D341Med (cell line): ENCODE measurements at regions not wholly inside any gene's neighbourhood (a gene's known extent, or its start where the extent isn't known, plus 50 kb on each side); places are given as distances from the start of the nearest gene placed in this dataset.

Source experiments
- DNase-seq: peaks from one replicate; pipeline ENCODE4 v3.0.0; 2012; ENCODE audit warnings: low spot score

DNA sequence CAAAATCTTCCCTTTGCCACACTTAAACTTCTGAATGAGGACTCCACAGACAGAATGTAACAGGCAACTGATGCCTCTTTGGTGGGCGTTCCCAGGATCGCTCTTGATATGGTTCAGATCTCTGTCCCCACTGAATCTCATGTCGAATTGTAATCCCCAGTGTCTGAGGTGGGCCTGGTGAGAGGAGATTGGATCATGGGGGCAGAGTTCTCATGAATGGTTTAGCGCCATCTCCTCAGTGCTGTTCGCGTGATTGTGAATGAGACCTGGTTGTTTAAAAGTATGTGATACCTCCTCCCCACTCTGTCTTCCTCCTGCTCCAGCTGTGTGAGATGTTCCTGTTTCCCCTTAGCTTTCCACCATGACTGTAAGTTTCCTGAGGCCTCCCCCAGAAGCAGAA lies 111.1 kb upstream of the SLC66A3 start:
- no peak for DNase-seq

DNA sequence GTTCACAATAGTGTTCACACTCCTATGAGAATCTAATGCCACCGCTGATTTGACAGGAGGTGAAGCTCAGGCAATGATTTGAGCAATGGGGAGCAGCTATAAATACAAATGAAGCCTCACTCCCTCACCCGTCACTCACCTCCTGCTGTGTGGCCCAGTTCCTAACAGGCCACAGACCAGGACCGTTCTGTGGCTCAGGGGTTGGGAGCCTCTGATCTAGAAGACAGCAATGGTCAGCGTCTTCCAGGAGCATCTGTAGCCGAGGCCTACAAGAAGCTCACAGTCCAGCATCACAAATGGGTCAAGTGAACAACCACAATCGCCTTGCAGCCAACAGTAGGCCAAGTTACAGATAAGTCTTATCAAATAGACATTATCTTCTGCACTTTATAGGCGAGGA lies 110.0 kb upstream of the SLC66A3 start:
- no peak for DNase-seq

DNA sequence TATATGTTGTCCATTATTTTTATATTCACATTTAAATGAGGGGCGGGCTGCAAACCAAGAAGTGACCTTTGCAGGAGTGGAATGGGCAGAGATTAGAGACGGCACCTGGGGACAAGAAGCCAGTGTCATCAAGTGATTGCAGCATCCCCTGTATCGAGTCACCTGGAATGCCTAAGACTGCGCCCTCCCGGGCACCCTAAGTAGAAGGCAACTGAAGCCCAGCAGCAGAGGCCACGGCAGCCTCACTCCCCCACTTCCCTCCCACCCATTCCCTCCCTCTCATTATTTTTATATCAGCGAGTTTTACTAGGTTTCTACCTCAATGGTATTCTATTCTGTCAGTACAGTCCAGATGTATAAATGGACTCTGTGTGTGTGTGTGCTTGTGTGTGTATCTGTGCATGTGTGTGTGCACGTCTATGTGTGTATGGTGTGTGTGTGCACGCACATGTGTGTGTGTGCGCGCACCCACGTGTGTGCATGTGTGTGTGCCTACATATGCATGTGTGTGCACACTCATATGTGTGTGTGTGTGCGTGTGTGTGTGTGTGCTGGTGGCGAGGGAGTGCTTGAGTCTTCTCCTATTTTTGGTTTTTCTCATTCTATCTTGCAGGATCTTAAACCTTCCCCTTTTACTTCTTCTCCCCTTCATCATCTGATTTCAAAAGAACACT lies 106.8 kb upstream of the SLC66A3 start:
- DNase-seq: no peak

DNA sequence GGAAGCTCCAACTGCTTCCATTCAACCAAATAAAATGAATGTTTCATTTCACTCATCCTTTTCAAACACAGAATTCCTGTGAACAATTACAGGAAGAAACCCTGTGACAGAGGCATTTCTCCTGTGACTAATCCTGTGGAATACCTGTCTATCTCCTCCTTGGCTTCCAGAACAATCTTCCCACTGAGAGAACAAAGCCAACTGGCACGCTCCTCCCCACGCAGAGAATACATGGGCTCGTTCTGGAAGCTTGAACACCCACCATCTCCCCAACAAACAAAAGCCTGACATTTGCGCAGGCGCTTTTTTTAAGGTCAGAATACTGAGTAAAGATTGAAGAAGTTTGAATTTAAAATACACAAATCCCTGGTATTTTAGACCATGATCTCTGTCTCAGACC lies 104.7 kb upstream of the SLC66A3 start:
- DNase-seq: no peak

DNA sequence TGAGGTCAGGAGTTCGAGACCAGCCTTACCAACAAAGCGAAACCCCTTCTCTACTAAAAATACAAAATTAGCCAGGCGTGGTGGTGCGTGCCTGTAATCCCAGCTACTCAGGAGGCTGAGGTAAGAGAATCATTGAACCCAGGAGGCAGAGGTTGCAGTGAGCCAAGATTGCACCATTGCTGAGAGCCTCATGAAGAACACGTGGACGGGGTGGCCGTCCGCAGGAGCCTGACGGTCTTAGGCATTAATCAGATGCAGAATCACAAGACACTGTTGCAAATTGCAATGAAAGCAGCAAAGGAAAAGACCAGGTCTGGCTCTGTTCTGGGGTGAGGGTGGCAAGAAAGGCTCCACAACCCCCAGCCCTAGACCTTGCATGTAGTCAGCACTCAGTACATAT lies 104.0 kb upstream of the SLC66A3 start:
- no peak for DNase-seq

DNA sequence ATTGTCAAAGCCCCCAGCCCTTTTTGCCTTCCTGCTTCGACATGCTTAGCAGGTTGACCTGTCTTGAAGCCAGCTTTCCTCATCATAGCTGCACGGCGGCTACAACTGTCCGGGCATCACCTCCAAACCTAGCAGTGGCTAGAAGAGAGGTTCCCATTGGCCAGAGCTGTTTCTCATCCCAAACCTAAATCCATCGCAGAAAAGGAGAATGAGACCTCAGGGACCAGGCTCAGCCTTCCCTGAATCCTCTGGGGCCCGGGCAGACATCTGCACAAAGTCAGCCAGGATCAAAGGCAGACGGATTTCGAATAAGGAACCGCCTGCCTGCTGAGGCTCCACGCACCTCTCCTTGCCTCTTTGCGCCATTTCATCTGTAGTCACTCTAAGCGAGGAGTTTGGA lies 101.7 kb upstream of the SLC66A3 start:
- no peak for DNase-seq

DNA sequence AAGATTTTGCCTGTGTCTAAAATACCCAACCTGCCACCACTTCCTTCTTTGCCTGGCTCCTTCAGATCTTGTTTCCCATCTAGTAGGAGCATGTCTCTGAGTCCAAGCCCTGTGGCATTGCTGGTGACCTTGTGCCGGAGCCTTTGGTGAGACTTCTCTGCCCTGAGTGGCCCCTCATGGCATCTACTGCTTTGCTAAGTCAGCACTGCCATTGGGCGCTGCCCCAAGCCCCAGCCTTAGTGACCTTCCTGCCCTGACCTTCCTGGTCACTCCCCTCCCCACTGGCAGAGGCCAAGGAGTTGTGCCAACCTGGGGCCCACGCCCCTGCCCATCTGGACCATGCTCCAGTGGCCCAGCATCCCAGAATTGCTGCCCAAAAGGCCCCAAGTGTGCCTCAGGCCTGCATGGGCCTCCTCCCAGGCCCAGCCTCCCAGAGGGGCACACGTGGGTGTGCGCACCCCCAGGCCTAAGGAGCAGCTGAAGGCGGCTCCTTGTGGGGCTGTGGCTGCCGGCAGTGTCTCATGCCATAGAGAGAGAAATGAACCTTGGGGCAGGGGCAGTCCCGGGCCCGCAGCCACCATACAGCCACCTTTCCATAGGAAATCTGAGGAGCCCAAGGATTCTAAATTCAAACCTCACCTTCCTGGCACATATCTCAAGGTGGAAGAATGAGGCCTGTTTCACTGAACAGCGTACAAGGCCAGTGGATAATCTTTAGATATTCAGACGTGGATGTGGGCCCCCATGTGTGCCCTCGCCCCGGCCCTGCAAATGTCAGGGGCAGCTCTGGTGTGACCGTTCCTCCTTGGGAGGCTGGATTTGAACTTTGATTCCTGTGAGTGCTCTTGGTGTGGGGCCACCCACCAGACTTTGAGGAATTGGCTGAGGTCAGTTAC lies 100.2 kb upstream of the SLC66A3 start:
- no peak for DNase-seq

DNA sequence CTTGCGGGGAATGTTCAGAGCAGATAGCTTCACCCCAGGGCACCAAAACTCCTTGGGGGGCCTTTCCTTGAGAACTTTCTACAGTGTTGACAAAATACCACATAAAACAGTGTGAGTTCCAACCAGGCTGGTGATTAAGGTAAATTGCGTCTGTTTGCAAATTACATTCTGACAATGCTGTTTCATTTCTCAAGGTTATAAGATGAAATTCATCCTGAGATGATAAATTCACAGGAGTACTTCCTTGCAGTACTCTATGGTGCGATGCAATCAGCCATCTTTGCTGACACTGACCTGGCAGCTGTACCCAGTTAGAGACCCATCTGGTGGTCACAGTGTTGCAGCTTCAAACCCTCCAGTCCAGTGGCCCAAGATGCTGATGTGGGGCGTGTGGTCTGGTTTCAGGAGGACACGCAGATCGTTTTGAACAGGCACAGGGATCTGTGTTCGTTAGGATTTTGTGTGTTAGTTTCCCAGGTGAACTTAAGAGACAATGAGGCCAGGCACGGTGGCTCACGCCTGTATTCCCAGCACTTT lies 99.5 kb upstream of the SLC66A3 start:
- no peak for DNase-seq

DNA sequence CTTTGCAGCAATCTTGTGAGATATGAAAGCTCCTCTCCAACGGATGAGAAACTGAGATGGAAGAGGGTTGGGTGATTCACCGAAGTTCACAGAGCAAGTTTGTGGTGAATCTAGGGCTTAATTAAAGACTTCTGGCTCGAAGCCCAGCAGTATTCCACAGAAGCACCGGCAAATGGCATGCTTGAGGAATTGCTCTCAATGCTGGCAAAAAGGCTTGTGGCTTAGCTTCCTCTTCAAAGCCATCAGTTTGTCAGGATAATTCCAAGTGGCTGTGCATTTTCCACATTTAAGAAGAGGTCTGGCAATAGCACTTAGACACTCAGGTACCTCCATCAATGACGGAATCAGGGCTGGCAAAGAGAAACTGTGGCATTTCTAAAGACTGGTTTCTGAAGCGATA lies 98.7 kb upstream of the SLC66A3 start:
- DNase-seq: no peak

DNA sequence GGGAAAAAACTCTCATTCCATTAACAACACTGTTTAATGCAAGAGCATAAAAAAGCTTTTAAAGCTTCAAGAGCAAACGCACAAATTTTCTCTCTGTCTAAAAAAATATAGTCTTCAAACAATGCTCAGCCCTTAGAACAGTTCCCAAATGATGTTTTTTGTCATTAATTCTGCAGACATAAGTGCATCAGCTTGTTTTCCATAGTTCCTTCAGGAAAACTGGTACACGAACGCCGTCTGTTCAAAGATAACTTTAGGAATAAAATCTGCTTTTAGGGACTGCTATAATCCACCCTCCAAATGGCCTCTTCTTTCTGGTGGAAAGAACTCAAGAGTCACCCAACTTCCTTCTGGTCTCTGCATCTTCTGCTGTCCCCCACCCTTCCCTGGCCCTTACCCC lies 98.2 kb upstream of the SLC66A3 start:
- DNase-seq: no peak

DNA sequence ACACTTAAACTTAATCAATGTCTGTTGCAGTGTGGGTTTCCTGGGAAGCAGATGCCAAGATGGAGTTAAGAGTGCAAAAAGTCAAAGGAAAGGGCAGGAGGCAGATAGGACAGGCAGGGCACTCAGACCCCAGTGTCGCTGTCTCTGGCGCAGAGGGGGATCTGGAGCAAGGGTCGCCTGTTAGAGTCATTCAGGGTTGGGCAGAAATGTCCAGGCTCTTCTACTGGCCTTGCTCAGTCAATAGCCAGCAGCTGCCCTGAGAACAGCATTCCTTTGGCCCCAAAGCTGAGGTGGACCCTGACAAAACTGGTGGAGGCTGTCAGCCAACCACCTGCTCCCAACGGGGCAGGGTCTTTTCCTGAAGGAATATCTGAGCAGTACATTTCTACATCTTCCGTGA lies 97.1 kb upstream of the SLC66A3 start:
- DNase-seq: no peak

DNA sequence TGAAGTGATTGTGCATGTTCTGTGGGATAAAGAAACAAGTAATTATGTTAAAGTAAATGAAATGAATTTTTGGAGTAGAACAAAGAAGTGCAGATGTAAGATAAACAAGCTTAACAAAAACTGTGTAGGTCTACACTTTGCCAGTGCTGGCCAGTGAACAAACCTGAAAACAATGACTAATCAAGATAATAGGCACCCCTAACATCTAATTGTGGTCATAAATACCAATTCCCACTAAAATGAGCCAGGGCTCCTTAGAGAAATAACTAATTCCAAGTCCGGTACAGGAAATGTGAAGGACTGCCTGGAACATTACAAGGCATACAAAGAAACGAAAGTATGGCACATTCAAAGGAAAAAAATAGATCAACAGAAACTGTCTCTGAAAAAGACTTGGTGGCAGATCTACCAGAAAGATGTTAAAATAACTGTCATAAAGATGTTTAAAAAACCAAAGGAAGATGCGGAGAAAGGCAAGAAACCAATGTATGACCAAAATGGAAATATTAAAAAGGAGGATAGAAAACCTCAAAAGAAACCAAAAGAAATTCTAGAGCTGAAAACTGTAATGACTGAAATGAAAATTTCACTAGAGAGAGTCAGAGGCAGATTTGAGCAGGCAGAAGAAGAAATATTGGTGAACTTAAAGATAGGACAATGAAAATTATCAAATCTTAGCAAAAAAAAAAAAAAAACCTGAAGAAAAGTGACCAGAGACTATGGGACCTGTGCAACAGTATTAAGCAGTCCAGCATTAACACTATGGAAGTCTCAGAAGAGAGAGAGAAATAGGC lies 94.7 kb upstream of the SLC66A3 start:
- no peak for DNase-seq

DNA sequence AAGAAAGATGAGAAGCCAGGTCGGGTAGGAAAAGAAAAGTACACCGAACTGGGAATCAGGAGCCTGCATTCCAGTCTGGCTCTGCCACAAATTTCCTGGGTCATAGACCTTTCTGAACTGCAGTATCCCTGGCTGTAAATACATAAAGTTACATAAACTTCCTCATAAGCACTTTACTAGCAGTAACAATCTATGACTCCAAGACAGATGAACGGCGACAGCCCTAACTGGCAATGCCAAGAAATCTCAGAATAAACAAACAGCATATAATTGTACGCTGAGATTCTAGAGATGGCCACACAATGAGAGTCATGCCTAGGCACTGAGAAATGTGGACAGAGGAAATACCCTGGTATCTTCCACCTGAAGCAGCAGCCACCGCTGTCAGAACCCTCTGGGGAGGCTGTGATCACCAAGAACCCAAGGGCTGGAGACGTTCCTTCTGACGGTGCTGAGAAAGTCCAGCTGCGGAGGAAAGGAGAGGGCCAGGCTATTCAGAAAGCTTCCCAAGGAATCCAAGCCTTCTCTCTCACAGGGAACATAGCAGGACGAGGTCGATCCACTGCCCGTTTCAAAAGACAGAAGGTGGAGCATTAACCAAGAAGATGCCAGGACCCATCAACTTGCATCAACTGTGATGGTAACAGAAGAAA lies 89.3 kb upstream of the SLC66A3 start:
- no peak for DNase-seq

DNA sequence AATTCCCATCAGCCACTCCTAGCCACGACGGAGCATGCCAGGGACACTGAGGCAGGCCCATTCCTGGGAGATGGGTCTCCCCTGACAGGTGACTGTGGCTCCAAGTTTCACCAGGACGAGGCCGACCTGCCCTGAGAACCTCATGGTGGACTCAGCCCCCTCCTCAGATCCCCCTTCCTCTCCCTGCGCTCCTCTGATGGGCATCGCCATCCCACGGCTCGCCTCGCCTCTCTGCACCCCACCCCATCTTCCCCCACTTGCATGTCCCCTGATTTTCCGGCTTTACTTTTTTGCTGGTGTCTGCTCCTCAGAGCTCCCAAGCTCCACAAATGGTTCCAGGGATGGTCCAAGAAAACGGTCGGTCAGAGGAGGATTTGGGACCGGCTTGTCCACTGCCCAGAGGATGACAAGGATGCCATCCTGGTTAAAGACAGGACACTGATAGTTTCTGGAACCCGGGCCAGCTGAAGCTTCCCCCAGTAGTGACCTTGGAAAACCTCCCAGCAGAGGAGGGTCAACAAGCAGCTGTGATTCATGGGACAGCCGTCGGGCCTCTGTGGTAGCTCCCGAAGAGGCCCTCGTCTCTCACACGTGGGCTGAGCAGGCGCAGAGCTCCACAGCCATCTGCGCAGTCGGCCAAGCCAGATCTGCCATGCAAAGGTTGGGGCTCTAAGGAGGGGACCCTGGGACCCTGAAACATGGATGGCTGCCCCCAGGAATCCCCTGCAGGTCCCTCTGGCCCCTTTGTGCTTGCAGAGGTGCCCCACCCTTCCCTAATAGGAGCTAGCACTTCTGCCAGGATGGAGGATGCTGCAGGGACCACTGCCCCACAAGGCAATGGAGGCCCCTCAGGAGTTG lies 87.8 kb upstream of the SLC66A3 start:
- no peak for DNase-seq

DNA sequence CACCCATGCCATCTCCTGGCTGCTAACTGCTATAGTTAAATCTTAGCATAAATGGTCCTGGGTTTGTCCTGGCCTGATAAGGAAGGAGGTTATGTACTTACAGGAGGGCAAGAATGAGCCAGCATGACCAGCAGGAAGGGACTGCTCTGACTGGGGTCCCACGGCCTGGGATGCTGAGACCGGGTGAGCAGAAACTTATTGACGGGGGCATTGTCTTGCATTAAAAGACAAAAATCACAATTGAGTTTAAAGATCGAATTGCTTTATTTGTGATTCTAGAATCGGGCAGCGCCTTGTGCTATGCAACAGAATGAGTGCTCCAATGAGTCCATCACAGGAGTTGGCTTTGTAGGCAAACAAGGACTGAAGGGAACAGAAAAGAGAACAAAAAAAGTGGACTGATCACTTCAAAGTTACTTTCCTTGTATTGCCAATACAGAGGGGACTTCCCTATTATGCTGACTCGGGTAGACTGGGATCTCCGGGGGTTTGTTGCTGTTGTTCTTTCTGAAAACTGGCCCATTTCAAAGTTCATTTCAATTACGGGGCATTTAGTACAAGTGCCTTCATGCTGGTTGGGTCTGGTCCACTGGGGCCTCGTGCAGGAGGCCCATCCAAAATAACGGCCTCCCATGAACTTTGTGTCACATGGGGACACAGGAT lies 87.1 kb upstream of the SLC66A3 start:
- no peak for DNase-seq

DNA sequence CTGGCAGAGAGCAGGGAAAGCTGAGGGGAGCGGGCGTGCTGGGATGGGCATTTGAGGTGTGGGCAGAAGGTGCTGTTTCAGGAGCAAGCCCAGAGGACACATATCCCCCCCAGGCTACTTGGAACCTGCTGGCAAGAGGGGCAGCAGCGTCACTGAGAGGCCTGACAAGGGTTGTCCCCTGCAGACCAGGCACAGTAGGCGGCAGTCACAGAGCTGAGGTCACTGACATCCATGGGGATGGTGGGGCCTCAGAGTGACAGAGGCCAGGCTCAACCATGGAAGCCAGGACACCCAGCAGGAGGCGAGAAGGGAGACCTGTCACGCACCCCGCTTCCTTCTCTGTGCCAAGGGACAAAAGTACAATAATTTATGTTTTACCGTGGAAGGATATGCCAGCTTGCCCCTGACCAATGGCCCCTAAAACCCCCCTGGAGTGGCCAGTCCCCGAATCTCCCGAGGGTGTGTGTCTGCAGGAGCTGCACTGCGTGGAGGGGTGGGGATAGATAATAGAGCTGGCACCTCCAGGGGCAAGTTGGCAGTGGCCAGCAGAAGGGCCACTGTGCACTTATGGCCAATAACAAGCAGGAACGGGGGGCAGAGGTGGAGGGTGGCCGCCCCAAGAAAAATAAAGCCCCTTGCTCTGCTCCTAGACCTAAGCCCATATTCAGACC lies 86.3 kb upstream of the SLC66A3 start:
- DNase-seq: no peak

DNA sequence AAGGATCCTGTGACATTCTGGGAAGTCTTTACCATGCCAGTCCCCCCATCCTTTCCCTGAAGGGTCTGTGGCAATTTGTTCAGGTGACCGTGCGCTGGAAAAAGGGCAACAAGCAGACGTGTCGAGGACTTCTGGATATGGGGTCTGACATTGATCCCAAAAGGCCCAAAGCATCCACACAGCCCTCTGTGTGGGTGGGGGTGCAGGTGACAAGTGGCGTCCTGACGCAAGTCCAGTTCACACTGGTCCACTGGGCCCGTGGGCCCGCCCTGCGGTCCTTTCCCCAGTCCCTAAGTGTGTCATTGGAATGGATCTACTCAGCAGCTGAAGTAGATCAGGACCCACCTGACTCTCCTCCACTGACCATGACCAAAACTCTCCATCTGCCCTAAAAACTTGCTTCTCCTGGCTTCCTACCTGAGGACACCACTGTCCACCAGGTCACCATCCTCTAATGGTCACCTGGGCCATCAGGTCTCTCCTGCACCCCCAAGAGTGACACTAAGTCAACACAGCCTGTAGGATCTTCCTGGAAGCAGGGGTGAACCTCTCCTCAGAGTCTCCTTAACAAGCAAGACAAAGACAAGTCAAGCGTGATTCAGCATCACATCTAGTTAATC lies 85.6 kb upstream of the SLC66A3 start:
- DNase-seq: no peak

DNA sequence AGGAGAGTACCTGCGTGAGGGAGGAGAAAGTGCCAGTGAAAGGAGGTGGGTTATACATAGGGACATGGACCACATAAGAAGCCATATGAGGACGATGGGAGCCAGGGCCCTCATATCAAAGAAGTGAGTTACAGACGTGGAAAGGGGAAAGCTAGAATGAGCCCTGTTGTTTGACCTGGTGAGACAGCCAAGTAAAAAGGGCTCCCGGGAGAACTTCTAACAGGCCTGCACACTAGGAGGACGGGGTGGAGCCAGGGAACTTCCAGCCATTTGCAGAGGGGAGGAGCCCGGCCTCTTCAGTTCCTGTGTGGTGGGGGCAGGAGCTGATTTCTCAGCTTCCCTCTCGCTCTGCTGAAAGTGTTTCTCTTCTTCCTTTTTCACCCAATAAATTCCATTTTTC lies 84.1 kb upstream of the SLC66A3 start:
- no peak for DNase-seq

DNA sequence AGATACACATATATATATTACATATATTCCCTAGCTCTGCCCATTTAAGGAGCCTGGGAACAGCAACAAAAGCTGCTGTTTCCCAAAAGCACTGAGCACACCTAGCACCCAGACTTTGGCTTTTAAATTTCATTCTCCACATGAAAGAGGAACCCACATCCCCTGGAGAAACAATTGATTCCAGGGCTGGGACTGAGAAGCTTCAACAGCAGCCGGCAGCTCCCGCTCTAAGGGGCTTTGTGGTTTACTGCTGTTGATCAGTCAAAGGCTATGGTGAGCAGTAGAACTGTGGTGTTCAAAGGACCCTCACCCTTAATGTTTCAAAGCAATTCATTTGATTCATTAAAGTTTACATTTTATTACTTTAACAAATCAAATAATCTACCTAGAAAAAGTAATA lies 83.3 kb upstream of the SLC66A3 start:
- no peak for DNase-seq

DNA sequence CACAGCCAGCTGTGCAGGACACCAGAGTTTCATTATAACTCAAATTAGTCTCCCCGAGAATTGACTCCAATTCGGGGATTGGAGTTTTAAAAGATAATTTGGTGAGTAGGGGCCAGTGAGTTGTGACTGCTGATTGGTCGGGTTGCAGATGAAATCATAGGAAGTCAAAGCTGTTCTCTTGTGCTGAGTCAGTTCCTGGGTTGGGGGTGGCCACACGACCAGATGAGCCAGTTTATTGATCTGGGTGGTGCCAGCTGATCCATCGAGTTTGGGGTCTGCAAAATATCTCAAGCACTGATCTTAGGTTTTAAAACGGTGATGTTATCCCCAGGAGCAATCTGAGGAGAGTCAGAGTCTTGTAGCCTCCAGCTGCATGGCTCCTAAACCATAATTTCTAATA lies 82.7 kb upstream of the SLC66A3 start:
- no peak for DNase-seq
